H1 (cell line): ENCODE measurements at regions not wholly inside any gene's neighbourhood (a gene's known extent, or its start where the extent isn't known, plus 50 kb on each side); places are given as distances from the start of the nearest gene placed in this dataset.

Experiments
- CTCF ChIA-PET: fragments of 300-600 bp; sonication (Branson Sonifier 250); formaldehyde crosslinking; loops from one replicate; lab custom pipeline; 2021; ENCODE audit not compliant: partially characterized antibody; lab: Charles Lee
- POLR2A ChIA-PET: fragments of 300-600 bp; sonication (Branson Sonifier 250); formaldehyde crosslinking; loops from one replicate; lab custom pipeline; 2021; ENCODE audit warnings: inconsistent platforms; ENCODE audit not compliant: partially characterized antibody; lab: Charles Lee
- DNase-seq, 2 experiments: peaks; one replicate each; pipeline versions ENCODE4 v3.0.0 to v3.0.0-alpha.2; 2010 to 2022; ENCODE audit warnings: low spot score in 2 of 2, low read depth in 1 of 2, mixed read lengths in 1 of 2
- FAIRE-seq: peaks from 2 replicates; lab custom pipeline; 2011; peaks lifted over from hg19 to GRCh38; lab: Jason Lieb, UNC
- H2AFZ ChIP-seq: 2 replicates; pipeline ENCODE4 v1.8.1; 2012; ENCODE audit warnings: low read length, inconsistent platforms
- H2AK5ac ChIP-seq: 2 replicates; pipeline ENCODE4 v1.6.1; 2013; ENCODE audit warnings: low read depth, low read length
- H2BK120ac ChIP-seq: replicated peaks from 2 replicates; pipeline ENCODE3; 2013; ENCODE audit warnings: low read depth, low read length, inconsistent platforms
- H2BK12ac ChIP-seq: 2 replicates; pipeline ENCODE4 v1.6.1; 2013; ENCODE audit warnings: low read depth, low read length
- H2BK15ac ChIP-seq: 2 replicates; pipeline ENCODE4 v1.6.1; 2013; ENCODE audit warnings: low read length
- H2BK20ac ChIP-seq: 2 replicates; pipeline ENCODE4 v1.6.1; 2013; ENCODE audit warnings: low read length
- H2BK5ac ChIP-seq: 2 replicates; pipeline ENCODE4 v1.6.1; 2013; ENCODE audit warnings: low read depth, low read length
- H3K14ac ChIP-seq: 2 replicates; pipeline ENCODE4 v1.6.1; 2013; ENCODE audit warnings: inconsistent platforms; ENCODE audit not compliant: insufficient read length
- H3K18ac ChIP-seq: 2 replicates; pipeline ENCODE4 v1.6.1; 2013; ENCODE audit warnings: low read length; ENCODE audit errors: extremely low read depth
- H3K23ac ChIP-seq: 2 replicates; pipeline ENCODE4 v1.6.1; 2013; ENCODE audit warnings: inconsistent platforms; ENCODE audit not compliant: insufficient read length
- H3K23me2 ChIP-seq: 2 replicates; pipeline ENCODE4 v1.6.1; 2013; ENCODE audit warnings: low read depth, low read length
- H3K27ac ChIP-seq: 2 replicates; pipeline ENCODE4 v1.6.1; 2011; ENCODE audit warnings: low read depth, low read length, inconsistent platforms
- H3K27me3 ChIP-seq, 4 experiments: replicated peaks in 1 of 4; 1 replicate in 1 of 4; 2 replicates in 3 of 4; pipeline versions ENCODE4 v1.6.1 to v1.8.1; 2011 to 2013; ENCODE audit warnings: low read length in 3 of 4, mild to moderate bottlenecking in 3 of 4, inconsistent platforms in 2 of 4, mixed read lengths in 2 of 4, moderate library complexity in 1 of 4; ENCODE audit not compliant: control insufficient read depth in 3 of 4, insufficient read depth in 3 of 4; ENCODE audit errors: extremely low read depth in 1 of 4
- H3K36me3 ChIP-seq, 4 experiments: 2 replicates each; pipeline versions ENCODE4 v1.6.1 to v1.8.1; 2011 to 2013; ENCODE audit warnings: mild to moderate bottlenecking in 4 of 4, low read length in 3 of 4, moderate library complexity in 2 of 4, control low read depth in 1 of 4, inconsistent platforms in 1 of 4; ENCODE audit not compliant: insufficient read depth in 4 of 4, control insufficient read depth in 2 of 4
- H3K4ac ChIP-seq: replicated peaks from 2 replicates; pipeline ENCODE3; 2013; ENCODE audit warnings: low read length, low read depth, mixed read lengths, inconsistent platforms; ENCODE audit not compliant: insufficient read length
- H3K4me1 ChIP-seq, 4 experiments: replicated peaks in 1 of 4; 1 replicate in 1 of 4; 2 replicates in 3 of 4; pipeline versions ENCODE4 v1.6.1 to v1.8.1; 2011 to 2013; ENCODE audit warnings: low read length in 3 of 4, inconsistent platforms in 2 of 4, mixed read lengths in 1 of 4; ENCODE audit not compliant: insufficient read depth in 4 of 4, control insufficient read depth in 3 of 4
- H3K4me2 ChIP-seq, 2 experiments: 2 replicates each; pipeline versions ENCODE4 v1.6.1 to v1.8.1; 2011 to 2013; ENCODE audit warnings: low read depth in 2 of 2, low read length in 2 of 2, control low read depth in 1 of 2, inconsistent platforms in 1 of 2, mild to moderate bottlenecking in 1 of 2; ENCODE audit not compliant: insufficient read depth in 1 of 2
- H3K4me3 ChIP-seq, 4 experiments: fragments of 200-600, 300-600 bp in 1 of 4; sonication (generic), shearing (Covaris generic), sonication (Bioruptor Twin) in 1 of 4; 2 replicates each; pipeline versions ENCODE4 v1.5.1 to v1.8.1; 2011 to 2016; ENCODE audit warnings: low read length in 4 of 4, low read depth in 3 of 4, control low read depth in 2 of 4, inconsistent platforms in 2 of 4, mild to moderate bottlenecking in 2 of 4, mixed read lengths in 1 of 4, moderate library complexity in 1 of 4; ENCODE audit not compliant: insufficient read depth in 2 of 4; ENCODE audit errors: extremely low read depth in 1 of 4
- H3K56ac ChIP-seq: replicated peaks from 2 replicates; pipeline ENCODE3; 2013; ENCODE audit warnings: low read depth, mild to moderate bottlenecking, mixed read lengths, low read length, inconsistent platforms; ENCODE audit not compliant: insufficient read length
- H3K79me1 ChIP-seq: 2 replicates; pipeline ENCODE4 v1.6.1; 2013; ENCODE audit warnings: low read depth, low read length, control low read depth
- H3K79me2 ChIP-seq, 2 experiments: 2 replicates each; pipeline versions ENCODE4 v1.6.1 to v1.8.1; 2012 to 2013; ENCODE audit warnings: low read length in 2 of 2, mild to moderate bottlenecking in 2 of 2, inconsistent platforms in 1 of 2; ENCODE audit not compliant: insufficient read depth in 2 of 2, control insufficient read depth in 1 of 2
- H3K9ac ChIP-seq, 4 experiments: replicated peaks in 1 of 4; 1 replicate in 1 of 4; 2 replicates in 3 of 4; pipeline versions ENCODE4 v1.6.1 to v1.8.1; 2011 to 2013; ENCODE audit warnings: low read depth in 3 of 4, low read length in 3 of 4, control low read depth in 2 of 4, mild to moderate bottlenecking in 2 of 4, moderate library complexity in 2 of 4, inconsistent platforms in 1 of 4; ENCODE audit errors: extremely low read depth in 1 of 4
- H3K9me3 ChIP-seq, 2 experiments: 2 replicates each; pipeline versions ENCODE4 v1.6.1 to v1.8.1; 2012 to 2013; ENCODE audit warnings: mild to moderate bottlenecking in 2 of 2, moderate library complexity in 2 of 2, control low read depth in 1 of 2, inconsistent platforms in 1 of 2, low read depth in 1 of 2, low read length in 1 of 2, mixed read lengths in 1 of 2; ENCODE audit not compliant: insufficient read depth in 2 of 2
- H4K20me1 ChIP-seq, 2 experiments: replicated peaks in 1 of 2; 2 replicates each; pipeline versions ENCODE3 to v1.8.1; 2011 to 2013; ENCODE audit warnings: inconsistent platforms in 2 of 2, low read length in 2 of 2, mild to moderate bottlenecking in 1 of 2; ENCODE audit not compliant: insufficient read depth in 2 of 2, control insufficient read depth in 1 of 2
- H4K5ac ChIP-seq: 2 replicates; pipeline ENCODE4 v1.6.1; 2013; ENCODE audit warnings: low read length, low read depth, mixed read lengths, inconsistent platforms; ENCODE audit not compliant: insufficient read length
- H4K8ac ChIP-seq: 2 replicates; pipeline ENCODE4 v1.8.0; 2013; ENCODE audit warnings: mild to moderate bottlenecking, moderate library complexity, low read length, inconsistent platforms; ENCODE audit not compliant: insufficient read depth; ENCODE audit errors: extremely low read depth
- H4K91ac ChIP-seq: replicated peaks from 2 replicates; pipeline ENCODE3; 2013; ENCODE audit warnings: low read length, mixed read lengths, inconsistent platforms; ENCODE audit not compliant: insufficient read length
- BRCA1 ChIP-seq: IDR thresholded peaks from 2 replicates; pipeline ENCODE4 v1.6.1; 2012; ENCODE audit warnings: low read depth, low read length, improper control_type of control experiment
- CTBP2 ChIP-seq: IDR thresholded peaks from 2 replicates; pipeline ENCODE4 v1.7.0; 2011; ENCODE audit warnings: borderline replicate concordance, mild to moderate bottlenecking, moderate library complexity, mixed read lengths, low read length; ENCODE audit not compliant: insufficient read depth, insufficient read length
- EZH2 ChIP-seq: fragments of 200-600 bp; sonication (generic); IDR thresholded peaks from 2 replicates; pipeline ENCODE4 v1.7.1; 2012; ENCODE audit warnings: low read depth, mild to moderate bottlenecking, moderate library complexity, low read length, inconsistent platforms; ENCODE audit not compliant: severe bottlenecking
- FOSL1 ChIP-seq: IDR thresholded peaks from 2 replicates; pipeline ENCODE4 v1.6.1; 2011; ENCODE audit warnings: mild to moderate bottlenecking, low read depth, low read length, moderate library complexity; ENCODE audit not compliant: insufficient read depth
- HDAC2 ChIP-seq, 2 experiments: fragments of 300-600 bp in 1 of 2; sonication (generic) in 1 of 2; IDR thresholded peaks; 2 replicates each; pipeline ENCODE4 v1.6.1; 2011 to 2012; ENCODE audit warnings: low read depth in 2 of 2, low read length in 2 of 2, mild to moderate bottlenecking in 2 of 2, moderate library complexity in 2 of 2, borderline replicate concordance in 1 of 2, inconsistent platforms in 1 of 2
- SAP30 ChIP-seq: fragments of 300-600 bp; sonication (generic); IDR thresholded peaks from 2 replicates; pipeline ENCODE4 v1.7.1; 2012; ENCODE audit warnings: low read length, moderate library complexity, mild to moderate bottlenecking, inconsistent platforms; ENCODE audit not compliant: insufficient read depth, insufficient replicate concordance
- TEAD4 ChIP-seq: IDR thresholded peaks from 2 replicates; pipeline ENCODE4 v1.6.1; 2012; ENCODE audit warnings: low read depth, low read length, inconsistent platforms, mixed read lengths
- WGBS, 2 experiments: shearing (Covaris generic) in 1 of 2; methylation state at CpG; one replicate each; pipeline versions ENCODE4 v1.1.6 to v1.1.7; 2013 to 2015; ENCODE audit warnings: low lambda C conversion rate in 2 of 2, mixed read lengths in 2 of 2, inconsistent platforms in 1 of 2, low coverage in 1 of 2, missing lambda C conversion rate in 1 of 2; ENCODE audit not compliant: insufficient replicate concordance in 2 of 2, insufficient coverage in 1 of 2, insufficient read length in 1 of 2; ENCODE audit errors: extremely low coverage in 1 of 2, missing lambda C conversion rate in 1 of 2; 5-methylcytosine and 5-hydroxymethylcytosine counted together

DNA sequence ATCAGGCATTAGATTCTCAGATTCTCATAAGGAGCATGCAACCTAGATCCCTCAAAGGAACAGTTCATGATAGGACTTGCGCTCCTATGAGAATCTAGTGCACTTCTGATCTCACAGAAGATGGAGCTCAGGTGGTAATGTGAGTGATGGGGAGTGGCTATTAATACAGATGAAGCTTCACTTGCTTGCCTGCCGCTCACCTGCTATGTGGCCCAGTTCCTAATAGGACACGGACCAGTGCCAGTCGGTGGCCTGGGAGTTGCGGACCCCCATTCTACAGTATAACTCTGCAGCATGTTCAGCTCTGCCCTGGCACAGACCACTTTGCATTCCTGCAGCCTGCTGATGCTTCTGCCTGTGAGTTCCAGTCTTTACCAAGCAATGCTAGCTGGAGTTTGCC, 581.3 kb upstream of the KLF4 start:
- H3K36me3 ChIP-seq = no peaks in the 10 kb centered on the region
- no peak overlapping the region for H3K14ac ChIP-seq
- TF ChIP-seq HDAC2 (IDR thresholded peaks at IDR 0.05; ENCODE audit: borderline replicate concordance in 1 of 2, low read depth in 2 of 2, low read length in 2 of 2) (no peak), SAP30 (no peak), TEAD4 (no peak), EZH2 (no peak), FOSL1 (no peak), CTBP2 (no peak), BRCA1 (no peak)
- no peak overlapping the region for H2AFZ ChIP-seq
- no peak overlapping the region for H3K23ac ChIP-seq
- H4K5ac ChIP-seq = no peak overlapping the region
- H3K4me3 ChIP-seq = no peak overlapping the region
- POLR2A ChIA-PET = no interaction called here
- no peak overlapping the region for H2BK12ac ChIP-seq
- no peak overlapping the region for H2AK5ac ChIP-seq
- no peak overlapping the region for H2BK15ac ChIP-seq
- no peak overlapping the region for H3K4ac ChIP-seq
- no peaks in the 10 kb centered on the region for H3K79me2 ChIP-seq
- no peak overlapping the region for H3K18ac ChIP-seq
- no peak overlapping the region for H3K27ac ChIP-seq
- no peak overlapping the region for H4K8ac ChIP-seq
- H2BK120ac ChIP-seq = no peak overlapping the region
- H3K56ac ChIP-seq = no peak overlapping the region
- H3K27me3 ChIP-seq = no peaks in the 10 kb centered on the region
- no peak overlapping the region for H3K9ac ChIP-seq
- DNase-seq (no peak), FAIRE-seq (no peak)
- no peaks in the 10 kb centered on the region for H4K20me1 ChIP-seq
- peaks cover 4% of the 10 kb centered on the region in 2 experiments; a peak in 1 of 4 replicates for H3K9me3 ChIP-seq
- H3K4me1 ChIP-seq = no peaks in the 10 kb centered on the region
- no peak overlapping the region for H2BK5ac ChIP-seq
- WGBS, 2 experiments = 98% methylated on average over 5 of the region's 5 CpGs; no CpG with 5 or more reads in 1 of the 2 experiments
- no peak overlapping the region for H3K4me2 ChIP-seq
- H4K91ac ChIP-seq = no peak overlapping the region
- H2BK20ac ChIP-seq = no peak overlapping the region
- H3K23me2 ChIP-seq = no peaks in the 10 kb centered on the region
- CTCF ChIA-PET = interaction anchor here (0.7 to 1.6 kb wide), 5 partner anchors 9 to 23 kb away, joined by 3 to 5 read pairs (median 4); no protein-coding TSS in a partner anchor
- H3K79me1 ChIP-seq = no peaks in the 10 kb centered on the region
